Fibroblast of skin of right biceps (primary cell): ENCODE measurements at regions not wholly inside any gene's neighbourhood (a gene's known extent, or its start where the extent isn't known, plus 50 kb on each side); places are given as distances from the start of the nearest gene placed in this dataset.

Source experiments
- DNase-seq: peaks from one replicate; pipeline ENCODE4 v3.0.0-alpha.2; 2013

DNA sequence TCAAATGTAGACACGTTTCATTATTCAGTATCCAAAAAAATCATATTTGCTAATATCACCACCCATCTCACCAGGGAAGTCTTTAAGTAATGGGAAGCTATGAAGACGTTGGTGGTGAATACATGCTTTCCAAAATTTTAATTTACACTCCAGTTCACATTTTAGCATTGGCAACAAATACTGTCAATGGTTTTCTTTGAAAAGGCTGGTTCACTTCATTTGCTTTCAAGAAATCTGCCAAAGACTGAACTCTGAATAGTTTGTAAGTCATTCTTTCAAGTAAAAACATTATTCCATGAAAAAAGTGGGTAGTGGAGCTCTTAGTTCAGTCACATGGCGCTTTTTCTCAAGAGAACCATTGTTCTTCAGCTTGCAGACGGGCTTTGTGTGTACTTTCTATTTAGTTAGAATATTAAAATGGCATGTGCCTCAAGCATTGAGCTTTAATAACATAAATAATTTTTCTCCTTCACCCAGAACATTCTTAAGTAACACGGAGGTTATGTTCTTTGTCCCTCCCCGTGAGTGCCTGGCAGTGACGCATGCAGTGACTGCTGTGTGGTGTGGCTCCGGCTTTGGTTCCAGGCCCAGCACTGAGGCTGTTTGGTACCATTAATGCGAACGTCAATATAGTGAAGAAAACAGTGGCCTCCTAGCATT lies 300.0 kb upstream of the HDAC4 start:
- DNase-seq: no peak

DNA sequence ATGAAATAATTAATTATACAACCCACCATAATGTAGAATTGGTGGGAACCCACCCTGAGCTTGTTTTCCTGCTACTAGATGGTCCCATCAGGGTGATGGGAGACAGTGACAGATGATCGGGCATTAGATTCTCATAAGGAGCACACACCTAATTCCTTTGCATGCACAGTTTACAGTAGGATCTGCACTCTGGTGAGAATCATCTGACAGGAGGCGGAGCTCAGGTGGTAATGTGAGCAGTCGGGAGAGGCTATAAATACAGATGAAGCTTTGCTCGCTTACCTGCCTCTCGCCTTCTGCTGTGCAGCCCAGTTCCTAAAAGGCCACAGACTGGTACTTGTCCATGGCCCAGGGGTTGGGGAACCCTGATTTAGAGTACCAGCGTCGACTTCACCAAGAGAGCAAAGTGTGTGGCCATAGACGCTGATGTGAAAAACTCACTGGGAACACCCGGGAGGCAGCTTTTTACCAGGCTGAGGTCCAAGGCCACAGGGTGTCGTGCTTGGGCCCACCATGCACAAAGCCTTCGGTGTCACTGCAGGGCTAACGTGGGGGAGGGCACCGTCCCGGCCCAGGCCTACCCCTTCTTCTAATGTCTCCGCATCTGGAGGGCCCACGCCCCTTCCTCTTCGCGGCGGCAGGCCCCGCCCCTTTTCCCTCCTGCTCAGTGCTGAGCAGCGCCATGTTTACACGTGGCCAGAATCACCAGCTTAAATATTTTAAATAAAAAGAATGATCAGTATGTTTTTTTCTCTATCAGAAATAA lies 296.8 kb upstream of the HDAC4 start:
- no peak for DNase-seq

DNA sequence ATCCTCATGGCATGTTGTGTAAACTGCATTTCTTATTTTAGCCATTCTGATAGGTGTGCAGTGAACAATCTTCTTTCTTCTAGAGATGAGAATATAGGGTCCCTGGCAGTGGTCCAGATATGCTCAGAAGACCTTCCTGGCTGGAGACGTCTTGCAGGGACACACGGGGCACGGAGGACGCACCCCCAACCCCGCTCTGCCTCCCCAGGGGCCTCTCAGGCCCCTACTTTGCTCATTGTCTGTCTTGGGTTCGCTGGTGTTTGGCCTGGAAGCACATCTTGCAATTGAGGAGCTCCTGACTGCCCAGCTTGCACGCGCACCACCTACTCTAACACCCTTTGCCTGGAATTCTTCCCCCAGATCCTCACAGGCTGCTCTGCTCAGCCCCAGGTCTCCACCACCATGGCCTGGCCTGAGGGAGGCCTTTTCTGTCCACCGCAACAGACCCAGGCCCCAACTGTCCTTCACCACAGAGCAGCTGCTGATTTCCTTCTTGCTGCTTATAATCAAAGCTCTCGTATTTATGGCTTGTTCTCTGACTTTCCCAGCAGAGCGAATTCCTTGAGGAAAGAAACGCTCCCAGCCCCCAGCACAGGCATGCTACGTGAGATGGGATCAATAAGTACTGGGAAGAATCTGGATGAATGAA lies 295.9 kb upstream of the HDAC4 start:
- DNase-seq: no peak

GRCh38 chr2:239695728-239696240 lies 295.0 kb upstream of the HDAC4 start:
- DNase-seq: no peak

DNA sequence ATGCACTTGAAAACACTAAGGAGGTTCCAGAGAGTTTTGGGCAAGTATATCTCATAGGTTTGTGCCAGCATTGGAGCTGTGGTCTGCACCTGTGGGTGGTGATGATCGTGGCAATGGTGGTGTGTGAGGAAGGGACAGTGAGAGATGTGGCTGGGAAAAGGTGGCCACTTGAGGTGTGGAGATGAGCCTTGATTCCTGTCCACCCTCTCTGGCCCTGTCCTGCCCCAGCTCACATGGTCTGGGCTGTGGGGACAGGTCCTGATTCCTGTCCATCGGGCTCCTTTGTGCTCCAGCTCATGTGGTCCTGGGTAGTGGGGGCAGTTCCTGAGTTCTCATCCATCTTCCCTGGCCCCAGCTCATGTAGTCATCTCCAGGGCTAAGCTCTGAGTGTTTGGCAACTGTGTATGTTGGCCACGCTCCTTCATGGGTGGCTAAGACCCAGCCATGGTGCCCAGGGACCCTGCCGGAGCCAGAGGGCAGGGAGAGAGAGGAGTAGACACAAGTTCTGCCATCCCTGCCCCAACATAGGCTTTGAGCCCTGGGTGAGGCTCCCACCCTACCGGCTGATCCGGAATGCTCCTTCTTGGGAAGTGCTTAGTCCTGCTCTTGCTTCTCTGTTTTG lies 294.4 kb upstream of the HDAC4 start:
- DNase-seq: no peak

GRCh38 chr2:239694487-239694886 lies 293.7 kb upstream of the HDAC4 start:
- no peak for DNase-seq

GRCh38 chr2:239693761-239694415 lies 293.1 kb upstream of the HDAC4 start:
- no peak for DNase-seq

DNA sequence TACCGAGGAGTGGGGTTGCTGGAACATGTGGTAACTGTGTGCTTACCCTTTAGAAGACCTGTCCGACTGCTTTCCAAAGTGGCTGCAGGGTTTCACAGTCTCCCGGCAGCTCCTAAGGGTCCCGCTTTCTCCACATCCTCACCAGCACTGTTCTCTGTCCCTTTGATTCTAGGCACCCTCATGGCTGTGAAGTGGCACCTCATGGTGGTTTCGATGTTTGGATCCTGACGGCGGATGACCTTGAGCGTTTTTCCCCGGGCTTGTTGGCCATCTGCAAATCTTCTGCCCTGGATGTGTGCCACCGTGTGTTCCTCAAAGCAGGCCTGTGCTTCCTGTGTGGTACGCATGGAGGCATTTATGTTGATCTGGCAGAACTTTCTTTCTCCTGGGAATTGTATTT lies 292.5 kb upstream of the HDAC4 start:
- no peak for DNase-seq

DNA sequence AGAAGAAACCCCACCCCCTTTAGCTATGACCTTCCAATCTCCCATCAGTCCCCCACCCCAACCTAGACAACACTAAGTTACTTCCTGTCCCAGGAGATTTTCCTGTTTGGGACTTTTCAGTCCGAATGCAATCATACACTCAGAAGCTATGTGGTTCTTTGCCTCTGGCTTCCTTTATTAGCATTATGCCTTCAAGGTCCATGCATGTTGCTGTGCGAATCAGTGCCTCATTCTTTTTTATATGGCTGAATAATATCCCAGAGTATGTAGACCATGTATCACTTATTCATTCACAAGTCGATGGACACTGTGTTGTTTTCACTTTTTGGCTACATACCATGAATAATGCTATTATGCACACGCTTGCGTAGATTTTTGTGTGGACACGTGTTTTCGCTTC lies 292.1 kb upstream of the HDAC4 start:
- DNase-seq: no peak

DNA sequence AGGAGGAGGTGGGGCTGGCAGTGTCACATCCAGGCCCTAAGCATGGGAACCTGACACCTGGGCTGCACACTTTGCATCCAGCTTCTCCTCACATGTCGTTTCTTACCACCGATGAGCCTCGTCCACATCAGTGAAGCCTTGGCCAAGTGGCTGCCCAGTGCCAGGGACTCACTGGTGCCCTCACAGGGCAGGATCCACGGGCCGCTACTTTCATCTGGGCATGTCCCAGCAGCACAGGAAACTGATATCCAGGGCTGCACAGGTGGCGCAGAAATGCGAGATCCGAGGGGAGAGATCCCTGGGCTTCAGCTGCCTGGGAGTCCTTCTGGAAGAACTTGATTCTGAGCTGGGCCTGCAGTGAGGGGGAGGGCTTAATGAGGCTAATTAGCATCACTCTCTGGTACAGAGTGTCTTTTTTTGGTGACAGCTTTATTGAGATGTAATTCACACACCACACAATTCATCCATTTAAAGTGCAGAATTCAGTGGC lies 291.6 kb upstream of the HDAC4 start:
- no peak for DNase-seq

GRCh38 chr2:239691720-239692119 lies 290.9 kb upstream of the HDAC4 start:
- no peak for DNase-seq

DNA sequence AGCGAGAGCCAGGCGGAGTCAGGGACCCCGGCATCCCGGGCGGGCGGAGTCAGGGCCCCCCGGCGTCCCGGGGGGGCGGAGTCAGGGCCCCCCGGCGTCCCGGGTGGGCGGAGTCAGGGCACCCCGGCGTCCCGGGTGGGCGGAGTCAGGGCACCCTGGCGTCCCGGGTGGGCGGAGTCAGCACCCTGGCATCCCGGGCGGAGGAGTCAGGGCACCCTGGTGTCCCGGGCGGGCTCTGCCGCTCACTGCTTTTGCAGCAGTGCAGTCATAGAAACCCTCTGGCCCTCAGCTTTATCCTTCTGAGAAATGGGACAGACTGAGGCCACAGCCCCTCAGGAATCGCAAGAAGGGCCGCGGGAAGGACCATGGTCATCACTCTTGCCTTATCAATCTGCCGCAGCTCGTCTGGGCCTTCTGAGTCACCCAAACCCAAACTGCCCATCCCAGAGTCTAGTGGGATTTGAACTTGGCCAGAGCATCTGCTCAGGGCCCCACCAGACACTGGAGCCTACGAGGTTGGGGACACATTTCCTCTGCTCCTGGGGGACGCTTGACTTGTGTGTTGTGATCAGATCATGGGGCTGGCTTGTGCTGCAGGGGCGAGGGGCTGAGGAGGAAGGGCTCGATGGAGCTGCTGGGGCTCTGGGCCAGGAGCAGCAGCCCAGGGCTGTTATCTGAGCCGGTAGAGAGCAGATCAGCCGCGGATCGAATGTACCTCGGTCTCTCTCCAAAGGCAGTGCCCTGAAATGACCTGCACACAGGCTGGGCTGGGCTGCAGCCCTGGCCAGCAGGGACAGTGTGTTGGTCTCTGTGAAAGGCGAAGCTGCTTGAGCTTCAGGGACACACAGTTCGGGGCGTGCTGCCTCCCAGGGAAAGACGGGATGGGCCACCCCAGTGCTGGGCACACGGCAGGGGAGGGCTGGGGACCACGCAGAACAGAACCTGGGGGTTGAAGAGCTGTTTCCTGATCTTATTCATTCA lies 290.1 kb upstream of the HDAC4 start:
- no peak for DNase-seq

DNA sequence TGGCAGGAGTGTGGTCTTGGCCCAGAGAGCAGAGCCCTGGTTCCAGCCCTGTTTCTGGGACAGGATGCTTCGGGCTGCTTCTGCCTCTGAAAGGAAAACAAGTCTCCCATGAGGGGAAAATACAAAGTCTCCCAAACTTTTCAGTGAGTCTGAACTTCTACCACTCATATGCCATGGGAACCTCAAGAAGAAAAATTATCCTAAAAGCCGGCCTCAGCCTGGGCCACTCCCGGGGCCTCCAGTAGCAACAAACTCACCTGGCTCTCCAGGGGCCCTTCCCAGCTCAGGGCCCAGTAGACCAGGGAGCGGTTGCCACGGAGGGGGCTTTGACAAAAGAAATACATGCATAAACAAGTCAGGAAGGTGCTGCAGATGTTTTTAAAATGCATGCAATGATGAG lies 289.2 kb upstream of the HDAC4 start:
- DNase-seq: no peak

DNA sequence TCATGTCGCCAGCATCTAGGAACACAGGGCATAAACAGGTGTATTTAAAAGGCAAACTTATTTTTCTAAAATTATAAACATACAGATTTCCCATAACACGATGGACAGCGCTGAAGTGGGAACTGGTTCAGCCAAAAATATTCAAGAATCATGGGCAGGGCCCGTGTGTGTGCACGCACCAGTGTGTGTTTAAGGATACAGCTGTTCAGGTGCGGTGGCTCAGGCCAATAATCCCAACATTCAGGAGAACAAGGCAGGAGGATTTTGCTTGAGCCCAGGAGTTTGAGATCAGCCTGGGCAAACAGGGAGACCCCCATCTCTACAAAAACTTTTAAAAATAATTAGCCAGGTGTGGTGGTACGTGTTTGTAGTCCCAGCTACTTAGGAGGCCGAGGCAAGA lies 288.6 kb upstream of the HDAC4 start:
- DNase-seq: no peak

DNA sequence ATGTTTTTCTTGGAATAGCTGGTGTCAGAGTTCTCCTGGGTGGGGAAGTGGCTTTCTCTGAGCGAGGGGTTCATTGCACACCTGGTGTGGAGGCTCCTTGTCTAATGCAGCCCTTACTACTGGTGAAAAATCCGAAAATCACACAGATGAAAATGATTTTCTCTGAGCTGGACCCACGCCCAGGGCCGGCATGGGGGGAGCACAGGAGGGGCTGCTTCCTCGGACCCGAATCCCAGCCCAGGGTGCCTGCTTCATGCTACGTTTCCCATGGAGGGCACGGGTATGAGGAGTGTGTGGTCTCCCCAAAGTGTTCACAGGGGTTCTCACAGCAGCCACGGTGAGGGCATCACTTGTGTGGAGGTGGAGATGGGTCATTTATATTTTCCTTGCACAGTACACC lies 288.0 kb upstream of the HDAC4 start:
- no peak for DNase-seq

GRCh38 chr2:239688122-239688681 lies 287.4 kb upstream of the HDAC4 start:
- no peak for DNase-seq

- no peak for DNase-seq
These were observed 286.6 kb upstream of the HDAC4 start for GRCh38 chr2:239687441-239687840.

- DNase-seq: no peak
These were observed 285.1 kb upstream of the HDAC4 start for GRCh38 chr2:239685965-239686364.

- DNase-seq: no peak
These were observed 284.7 kb upstream of the HDAC4 start for GRCh38 chr2:239685556-239685955.

DNA sequence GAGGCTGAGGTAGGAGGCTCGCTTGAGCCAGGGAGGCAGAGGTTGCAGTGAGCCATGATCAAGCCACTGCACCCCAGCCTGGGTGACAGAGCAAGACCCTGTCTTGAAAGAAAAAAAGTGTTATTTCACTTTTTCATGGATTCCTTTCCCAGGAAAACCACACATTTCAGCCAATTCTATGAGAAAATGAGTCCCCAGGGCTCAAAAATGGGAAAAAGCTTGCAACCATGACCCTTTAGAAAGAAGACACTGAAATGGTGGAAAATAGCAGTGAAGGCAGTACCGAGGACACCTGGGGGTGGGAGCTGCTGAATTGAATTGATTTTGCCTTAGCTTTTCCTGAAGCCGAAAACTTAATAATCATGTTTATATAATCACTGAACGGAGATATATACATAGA lies 284.2 kb upstream of the HDAC4 start:
- DNase-seq: no peak

DNA sequence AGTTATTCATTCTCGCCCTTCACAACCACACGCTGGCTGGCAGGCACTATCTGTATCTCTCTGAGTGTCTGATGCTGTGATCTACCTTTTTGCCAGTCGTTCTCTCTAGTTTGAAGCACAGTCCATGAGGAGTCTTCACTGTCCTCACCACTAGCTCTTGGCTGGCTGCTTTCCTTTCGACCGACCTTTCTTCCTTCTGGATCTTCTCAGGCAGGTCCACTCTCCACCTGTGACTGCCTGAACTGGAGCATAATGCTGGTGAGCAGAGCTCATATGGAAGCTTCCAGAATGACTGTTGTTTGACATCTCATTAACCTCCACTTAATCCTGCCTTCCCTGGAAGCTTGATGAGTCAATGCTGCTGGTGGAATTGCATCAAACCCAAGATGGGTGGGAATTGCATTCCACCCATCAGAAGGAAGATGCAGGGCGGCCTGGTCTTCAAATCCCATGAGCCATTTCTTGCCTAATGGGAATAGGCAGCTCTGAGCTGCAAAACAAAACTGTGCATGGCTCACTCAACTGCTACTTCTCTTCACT lies 283.5 kb upstream of the HDAC4 start:
- no peak for DNase-seq
